MCF 10A (cell line): ENCODE measurements at regions not wholly inside any gene's neighbourhood (a gene's known extent, or its start where the extent isn't known, plus 50 kb on each side); places are given as distances from the start of the nearest gene placed in this dataset.

Source experiments
- BruUV-seq: library from RNA; stranded (reverse); fragments of 400-500 nt; replicated peaks from 2 replicates; lab custom pipeline; 2021; lab: Mats Ljungman, UMichigan
- CTCF ChIA-PET: fragments of 300-600 bp; sonication (Branson Sonifier 250); formaldehyde crosslinking; extraction: SDS; loops from one replicate; lab custom pipeline; 2021; ENCODE audit warnings: antibody characterized with exemption, inconsistent platforms; lab: Yijun Ruan, JAX
- POLR2A ChIA-PET: fragments of 300-600, 350-650 bp; sonication (Branson Sonifier 250); formaldehyde crosslinking; extraction: SDS; loops from one replicate; lab custom pipeline; 2020; ENCODE audit warnings: antibody characterized with exemption, inconsistent platforms; lab: Yijun Ruan, JAX
- DNase-seq: peaks from one replicate; pipeline ENCODE4 v3.0.0-alpha.2; 2018; ENCODE audit not compliant: unreplicated experiment
- H3K27ac Mint-ChIP-seq: one replicate; pipeline ENCODE4 v1.8.0; 2022; ENCODE audit warnings: mild to moderate bottlenecking, low read depth, mixed read lengths; ENCODE audit not compliant: unreplicated experiment
- H3K27me3 Mint-ChIP-seq: one replicate; pipeline ENCODE4 v1.8.0; 2022; ENCODE audit warnings: mixed read lengths; ENCODE audit not compliant: insufficient read depth, unreplicated experiment
- H3K36me3 Mint-ChIP-seq: one replicate; pipeline ENCODE4 v1.8.0; 2022; ENCODE audit warnings: mild to moderate bottlenecking, moderate library complexity, mixed read lengths; ENCODE audit not compliant: insufficient read depth, unreplicated experiment
- H3K4me1 Mint-ChIP-seq: one replicate; pipeline ENCODE4 v1.8.0; 2022; ENCODE audit warnings: mixed read lengths; ENCODE audit not compliant: insufficient read depth, unreplicated experiment
- H3K4me3 Mint-ChIP-seq: one replicate; pipeline ENCODE4 v1.8.0; 2022; ENCODE audit warnings: mild to moderate bottlenecking, moderate library complexity, mixed read lengths; ENCODE audit not compliant: unreplicated experiment
- H3K9me3 Mint-ChIP-seq: one replicate; pipeline ENCODE4 v1.8.0; 2022; ENCODE audit warnings: mixed read lengths; ENCODE audit not compliant: unreplicated experiment
- intact Hi-C: fragments of 100-400 bp; cut with micrococcal nuclease; formaldehyde crosslinking; loops from 2 replicates; pipeline ENCODE4 v1.14.1; 2022
- TF ChIP-seq, protein P1 (sequence below): fragments of 200-600 bp; IDR thresholded peaks from one replicate; pipeline ENCODE4 v1.8.0; 2022; ENCODE audit warnings: antibody characterized with exemption, mild to moderate bottlenecking; ENCODE audit not compliant: unreplicated experiment

DNA sequence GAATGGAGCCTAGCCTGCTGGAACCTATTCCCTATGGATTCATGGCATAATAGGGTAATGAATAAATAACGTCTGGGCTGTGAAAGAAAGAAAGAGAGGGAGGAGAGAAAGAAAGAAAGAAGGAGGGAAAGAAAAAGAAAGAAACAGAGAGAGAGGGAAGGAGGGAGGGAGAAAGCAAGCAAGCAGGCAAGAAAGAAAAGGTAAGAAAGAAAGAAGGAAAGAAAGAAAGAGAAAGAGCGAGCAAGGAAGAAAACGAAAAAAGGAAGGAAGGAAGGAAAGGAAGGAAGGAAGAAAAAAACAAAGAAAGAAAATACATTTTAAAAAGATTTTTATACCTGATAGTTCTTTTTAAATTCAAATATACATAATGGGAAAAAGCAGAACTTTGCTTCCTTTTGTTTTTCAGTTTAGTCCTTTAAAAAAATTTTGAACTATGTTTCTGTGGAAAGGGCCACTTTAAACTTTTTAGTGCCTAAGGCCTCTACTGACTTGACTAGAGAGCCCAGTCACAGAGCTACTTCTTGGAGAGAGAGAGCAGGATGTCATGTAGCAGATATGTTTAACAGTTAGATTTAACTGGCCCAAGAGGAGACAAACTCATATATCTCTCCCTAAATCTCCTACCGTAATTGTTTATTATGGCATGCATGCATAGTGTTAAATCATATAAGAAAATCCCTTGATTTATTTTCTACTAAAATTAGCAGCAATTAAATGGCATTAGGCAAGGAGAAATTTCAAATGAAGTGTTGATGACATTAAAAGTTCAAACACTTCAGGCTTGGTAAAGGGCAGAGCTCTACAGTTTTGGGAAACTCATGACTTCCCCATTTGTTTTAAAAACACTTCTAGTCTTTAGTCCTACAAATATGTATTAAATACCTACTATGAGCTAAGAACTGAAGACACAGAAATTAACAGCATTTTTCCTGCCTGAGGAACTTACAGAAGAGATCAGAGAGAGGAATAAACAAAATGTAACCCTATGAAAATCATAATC, 305.5 kb downstream of the BCAT1 start:
- Mint-ChIP-seq H3K27ac (no peak overlapping the region), H3K27me3 (peaks cover 25% of the 10 kb centered on the region), H3K36me3 (no peaks in the 10 kb centered on the region), H3K4me3 (no peak overlapping the region), H3K9me3 (no peaks in the 10 kb centered on the region), H3K4me1 (no peaks in the 10 kb centered on the region)
- BruUV-seq, result no TSS peak
- intact Hi-C loops, result no loop called here
- POLR2A ChIA-PET, result no interaction called here
- DNase-seq, result no peak
- TF ChIP-seq, protein P1, sequence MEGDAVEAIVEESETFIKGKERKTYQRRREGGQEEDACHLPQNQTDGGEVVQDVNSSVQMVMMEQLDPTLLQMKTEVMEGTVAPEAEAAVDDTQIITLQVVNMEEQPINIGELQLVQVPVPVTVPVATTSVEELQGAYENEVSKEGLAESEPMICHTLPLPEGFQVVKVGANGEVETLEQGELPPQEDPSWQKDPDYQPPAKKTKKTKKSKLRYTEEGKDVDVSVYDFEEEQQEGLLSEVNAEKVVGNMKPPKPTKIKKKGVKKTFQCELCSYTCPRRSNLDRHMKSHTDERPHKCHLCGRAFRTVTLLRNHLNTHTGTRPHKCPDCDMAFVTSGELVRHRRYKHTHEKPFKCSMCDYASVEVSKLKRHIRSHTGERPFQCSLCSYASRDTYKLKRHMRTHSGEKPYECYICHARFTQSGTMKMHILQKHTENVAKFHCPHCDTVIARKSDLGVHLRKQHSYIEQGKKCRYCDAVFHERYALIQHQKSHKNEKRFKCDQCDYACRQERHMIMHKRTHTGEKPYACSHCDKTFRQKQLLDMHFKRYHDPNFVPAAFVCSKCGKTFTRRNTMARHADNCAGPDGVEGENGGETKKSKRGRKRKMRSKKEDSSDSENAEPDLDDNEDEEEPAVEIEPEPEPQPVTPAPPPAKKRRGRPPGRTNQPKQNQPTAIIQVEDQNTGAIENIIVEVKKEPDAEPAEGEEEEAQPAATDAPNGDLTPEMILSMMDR, result no peak
- CTCF ChIA-PET, result no interaction called here

DNA sequence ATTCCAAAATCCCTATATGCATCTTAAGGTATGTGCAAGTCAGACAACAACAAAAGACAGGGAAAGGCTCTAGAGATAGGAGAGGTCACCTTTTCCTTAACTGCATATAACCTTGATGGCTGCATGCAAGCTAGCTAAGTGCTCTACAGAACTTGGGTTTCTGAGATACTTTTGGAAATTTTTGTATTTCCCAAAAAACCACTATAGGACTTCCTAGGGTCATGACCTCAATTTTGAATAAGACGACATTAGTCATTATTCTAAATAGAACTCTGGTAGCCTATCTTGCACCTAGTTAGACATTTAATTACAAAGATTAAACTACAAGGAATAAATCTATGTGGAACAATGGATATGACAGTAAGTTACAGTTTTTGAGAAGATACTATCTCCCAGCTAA, 309.3 kb downstream of the BCAT1 start:
- H3K4me3 Mint-ChIP-seq, result no peak overlapping the region
- H3K9me3 Mint-ChIP-seq, result no peaks in the 10 kb centered on the region
- no peaks in the 10 kb centered on the region for H3K36me3 Mint-ChIP-seq
- no peak for DNase-seq
- H3K4me1 Mint-ChIP-seq, result no peaks in the 10 kb centered on the region
- TF ChIP-seq, protein P1, result no peak
- peaks cover 28% of the 10 kb centered on the region for H3K27me3 Mint-ChIP-seq
- POLR2A ChIA-PET, result no interaction called here
- no TSS peak for BruUV-seq
- CTCF ChIA-PET, result no interaction called here
- intact Hi-C loops, result no loop called here
- H3K27ac Mint-ChIP-seq, result no peak overlapping the region

DNA sequence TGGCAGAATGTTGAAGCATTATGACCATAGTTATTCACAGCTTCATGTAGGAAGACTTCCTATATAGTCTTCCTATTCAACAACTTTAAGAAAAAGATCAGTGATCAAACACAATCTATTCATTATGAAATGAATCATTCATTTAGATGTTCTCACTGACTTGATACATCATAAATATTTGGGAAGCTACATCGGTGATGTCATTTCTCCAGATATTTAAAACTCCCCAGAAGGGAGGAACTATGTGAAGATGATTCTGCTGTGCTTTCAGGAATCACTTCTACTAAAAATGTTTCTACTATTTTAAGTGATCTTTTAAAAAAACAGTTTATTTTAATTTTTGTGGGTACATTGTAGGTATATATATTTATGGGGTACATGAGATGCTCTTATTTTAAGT, 316.4 kb downstream of the BCAT1 start:
- H3K36me3 Mint-ChIP-seq, result no peaks in the 10 kb centered on the region
- peaks cover 14% of the 10 kb centered on the region for H3K27me3 Mint-ChIP-seq
- no TSS peak for BruUV-seq
- no peak overlapping the region for H3K27ac Mint-ChIP-seq
- H3K9me3 Mint-ChIP-seq, result no peaks in the 10 kb centered on the region
- POLR2A ChIA-PET, result no interaction called here
- intact Hi-C loops, result no loop called here
- no peak overlapping the region for H3K4me3 Mint-ChIP-seq
- DNase-seq, result no peak
- TF ChIP-seq, protein P1, result no peak
- CTCF ChIA-PET, result no interaction called here
- H3K4me1 Mint-ChIP-seq, result no peaks in the 10 kb centered on the region

DNA sequence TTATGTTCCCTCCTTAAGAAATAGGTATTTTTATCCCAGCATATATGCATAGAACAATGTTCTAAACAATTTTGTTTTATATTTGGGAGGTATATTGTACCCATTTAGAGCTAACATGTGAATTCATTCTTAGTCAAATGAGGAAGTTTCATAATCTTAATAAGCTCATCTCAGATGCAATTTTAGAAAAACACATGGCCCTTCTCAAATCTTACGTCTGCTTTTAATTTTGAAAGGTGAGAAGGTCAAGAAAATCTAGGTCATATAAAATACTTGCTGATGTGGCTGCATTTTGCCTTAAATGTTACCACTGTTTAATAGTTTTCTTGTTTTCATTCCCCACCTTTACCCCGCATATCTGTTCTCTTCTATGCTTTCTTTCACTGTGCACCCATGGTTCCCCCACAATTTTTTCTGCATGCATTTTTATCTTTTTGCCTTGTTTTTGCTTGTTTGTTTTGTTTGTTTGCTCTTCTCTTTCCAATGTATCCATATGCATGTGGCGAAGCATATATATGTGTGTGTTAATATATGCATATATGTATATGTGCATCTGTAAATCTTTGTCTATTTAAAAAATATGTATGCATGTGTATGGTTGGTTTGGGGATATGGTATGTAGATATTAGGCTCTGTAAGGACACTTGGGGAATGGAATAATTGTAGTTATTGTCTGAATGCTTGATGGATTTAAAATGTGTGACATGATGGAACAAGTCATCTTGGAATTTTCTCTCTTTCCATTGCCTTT, 317.1 kb downstream of the BCAT1 start:
- TF ChIP-seq, protein P1, result no peak
- peaks cover 8% of the 10 kb centered on the region for H3K27me3 Mint-ChIP-seq
- intact Hi-C loops, result no loop called here
- H3K9me3 Mint-ChIP-seq, result no peaks in the 10 kb centered on the region
- DNase-seq, result no peak
- CTCF ChIA-PET, result interaction anchor here (0.9 kb wide), 1 partner anchor 146 kb away, joined by 3 read pairs; no protein-coding TSS in a partner anchor
- no peak overlapping the region for H3K4me3 Mint-ChIP-seq
- H3K36me3 Mint-ChIP-seq, result no peaks in the 10 kb centered on the region
- no TSS peak for BruUV-seq
- POLR2A ChIA-PET, result no interaction called here
- no peaks in the 10 kb centered on the region for H3K4me1 Mint-ChIP-seq
- no peak overlapping the region for H3K27ac Mint-ChIP-seq
